GM12892 (cell line): ENCODE measurements at regions not wholly inside any gene's neighbourhood (a gene's known extent, or its start where the extent isn't known, plus 50 kb on each side); places are given as distances from the start of the nearest gene placed in this dataset.
"Not testable (repeated sequence)": the region's sequence is repeated elsewhere in the genome, so short reads cannot be mapped to it uniquely, and the experiment has no call there.

Experiments
- POLR2A ChIP-seq: IDR thresholded peaks from 2 replicates; pipeline ENCODE4 v1.6.1; 2011; ENCODE audit warnings: low read depth, low read length, control low read depth
- POLR2AphosphoS5 ChIP-seq: IDR thresholded peaks from 2 replicates; pipeline ENCODE4 v1.6.1; 2011; ENCODE audit warnings: low read depth, low read length, control low read depth
- TAF1 ChIP-seq: IDR thresholded peaks from 2 replicates; pipeline ENCODE4 v1.6.1; 2011; ENCODE audit warnings: low read depth, mild to moderate bottlenecking, control low read depth, low read length, borderline replicate concordance

DNA sequence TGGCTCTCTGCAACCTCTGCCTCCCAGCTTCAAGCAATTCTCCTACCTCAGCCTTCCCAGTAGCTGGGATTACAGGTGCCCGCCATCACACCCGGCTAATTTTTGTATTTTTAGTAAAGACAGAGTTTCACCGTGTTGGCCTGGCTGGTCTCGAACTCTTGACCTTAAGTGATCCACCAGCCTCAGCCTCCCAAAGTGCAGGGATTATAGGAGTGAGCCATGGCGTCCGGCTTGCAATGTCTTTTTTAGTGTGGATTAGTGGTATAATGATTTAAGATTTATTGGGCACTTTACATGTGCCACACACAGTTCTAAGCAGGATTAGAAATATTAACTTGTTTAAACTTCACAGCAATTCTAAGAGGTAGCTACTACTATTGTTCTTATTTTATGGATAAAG, 353.6 kb upstream of the C2CD4B start:
- TF ChIP-seq TAF1, POLR2A, POLR2AphosphoS5: not testable (repeated sequence)
